CD4-positive, alpha-beta T cell (primary cell): ENCODE measurements at regions not wholly inside any gene's neighbourhood (a gene's known extent, or its start where the extent isn't known, plus 50 kb on each side); places are given as distances from the start of the nearest gene placed in this dataset.
"Not testable (repeated sequence)": the region's sequence is repeated elsewhere in the genome, so short reads cannot be mapped to it uniquely, and the experiment has no call there.

Experiments used
- ATAC-seq: fragments of 200-7000 bp; cut with Tn5 transposase; one replicate; pipeline ENCODE4 v1.10.0; 2022; ENCODE audit warnings: mild to moderate bottlenecking; ENCODE audit not compliant: poor library complexity
- CTCF ChIA-PET: fragments of 350-600 bp; sonication (Branson Sonifier 250); formaldehyde crosslinking; loops from one replicate; lab custom pipeline; 2021; ENCODE audit warnings: antibody characterized with exemption, inconsistent platforms; lab: Charles Lee
- POLR2A ChIA-PET: fragments of 350-600 bp; sonication (Branson Sonifier 250); formaldehyde crosslinking; loops from one replicate; lab custom pipeline; 2021; ENCODE audit warnings: antibody characterized with exemption, inconsistent platforms; lab: Charles Lee
- DNase-seq, 14 experiments: peaks; one replicate each; pipeline ENCODE4 v3.0.0-alpha.2; 2013 to 2020; ENCODE audit warnings: mixed read lengths in 2 of 14
- H3K27ac ChIP-seq, 2 donors: one replicate each; pipeline versions ENCODE4 v1.5.1 to v1.7.0; 2013; ENCODE audit warnings: low read length in 2 of 2, low read depth in 1 of 2, mild to moderate bottlenecking in 1 of 2
- H3K27me3 ChIP-seq, 2 experiments: 1 replicate in 1 of 2; 2 replicates in 1 of 2; pipeline versions ENCODE4 v1.6.1 to v1.7.0; 2013; ENCODE audit warnings: low read length in 2 of 2, control low read depth in 1 of 2, mild to moderate bottlenecking in 1 of 2, moderate library complexity in 1 of 2; ENCODE audit not compliant: insufficient read depth in 2 of 2, control insufficient read depth in 1 of 2
- H3K36me3 ChIP-seq: one replicate; pipeline ENCODE4 v1.6.1; 2013; ENCODE audit warnings: low read length, control low read depth; ENCODE audit not compliant: insufficient read depth
- H3K4me1 ChIP-seq: one replicate; pipeline ENCODE4 v1.6.1; 2013; ENCODE audit warnings: low read length, control low read depth; ENCODE audit not compliant: insufficient read depth
- H3K4me3 ChIP-seq: one replicate; pipeline ENCODE4 v1.5.1; 2013; ENCODE audit warnings: mild to moderate bottlenecking, low read length, moderate library complexity
- H3K9me3 ChIP-seq, 2 experiments: 1 replicate in 1 of 2; 2 replicates in 1 of 2; pipeline versions ENCODE4 v1.6.1 to v1.7.0; 2013; ENCODE audit warnings: low read length in 2 of 2, mild to moderate bottlenecking in 2 of 2, control low read depth in 1 of 2, moderate library complexity in 1 of 2; ENCODE audit not compliant: control insufficient read depth in 1 of 2, insufficient read depth in 1 of 2
- H3K27ac Mint-ChIP-seq: one replicate; pipeline ENCODE4 v1.8.0; 2020; ENCODE audit warnings: mixed read lengths
- H3K27me3 Mint-ChIP-seq: one replicate; pipeline ENCODE4 v1.8.0; 2021; ENCODE audit warnings: mixed read lengths
- H3K36me3 Mint-ChIP-seq: one replicate; pipeline ENCODE4 v1.8.0; 2021; ENCODE audit warnings: low read depth, mixed read lengths
- H3K4me1 Mint-ChIP-seq: one replicate; pipeline ENCODE4 v1.8.0; 2021; ENCODE audit warnings: low read depth, mixed read lengths
- H3K4me3 Mint-ChIP-seq: one replicate; pipeline ENCODE4 v1.8.0; 2020; ENCODE audit warnings: mild to moderate bottlenecking, mixed read lengths
- H3K9me3 Mint-ChIP-seq: one replicate; pipeline ENCODE4 v1.8.0; 2020; ENCODE audit warnings: mixed read lengths
- intact Hi-C, 2 experiments: fragments of 100-400 bp; cut with DNase I in 1 of 2; cut with micrococcal nuclease in 1 of 2; formaldehyde crosslinking; loops; one replicate each; pipeline versions ENCODE4 v1.15.1 to v1.9.0; 2023 to 2025; cut with DNase I, micrococcal nuclease
- TF ChIP-seq, protein P1 (sequence below): fragments of 200-600 bp; IDR thresholded peaks from one replicate; pipeline ENCODE4 v1.8.0; 2022; ENCODE audit warnings: antibody characterized with exemption, mild to moderate bottlenecking

DNA sequence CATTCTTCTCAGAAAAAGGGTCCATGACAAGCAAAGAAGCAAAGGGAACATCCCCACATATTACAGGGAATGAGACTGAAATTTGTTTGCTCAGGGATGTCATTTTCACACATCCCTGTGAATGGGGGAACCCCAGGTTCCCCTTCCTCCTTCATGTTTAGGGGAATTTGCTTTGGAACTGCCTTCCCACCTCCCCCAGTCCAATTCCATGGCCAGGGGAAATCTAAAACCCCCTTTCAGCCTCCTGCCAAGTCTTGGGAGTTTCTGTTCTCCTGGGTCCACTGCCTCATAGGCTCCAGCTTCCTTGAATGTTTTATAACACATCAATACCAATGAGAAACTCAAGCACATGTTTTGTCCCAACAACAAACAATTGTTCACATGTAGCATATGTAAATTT is 297.5 kb upstream of the CTNNB1 start:
- Histone ChIP-seq H3K36me3 (no peaks in the 10 kb centered on the region), H3K4me3 (no peak overlapping the region), H3K27ac (no peak overlapping the region), H3K27me3 (no peaks in the 10 kb centered on the region), H3K9me3 (peaks cover 0 to 2% of the 10 kb centered on the region in 2 experiments), H3K4me1 (no peaks in the 10 kb centered on the region)
- H3K27me3 Mint-ChIP-seq = no peaks in the 10 kb centered on the region
- TF ChIP-seq, protein P1, sequence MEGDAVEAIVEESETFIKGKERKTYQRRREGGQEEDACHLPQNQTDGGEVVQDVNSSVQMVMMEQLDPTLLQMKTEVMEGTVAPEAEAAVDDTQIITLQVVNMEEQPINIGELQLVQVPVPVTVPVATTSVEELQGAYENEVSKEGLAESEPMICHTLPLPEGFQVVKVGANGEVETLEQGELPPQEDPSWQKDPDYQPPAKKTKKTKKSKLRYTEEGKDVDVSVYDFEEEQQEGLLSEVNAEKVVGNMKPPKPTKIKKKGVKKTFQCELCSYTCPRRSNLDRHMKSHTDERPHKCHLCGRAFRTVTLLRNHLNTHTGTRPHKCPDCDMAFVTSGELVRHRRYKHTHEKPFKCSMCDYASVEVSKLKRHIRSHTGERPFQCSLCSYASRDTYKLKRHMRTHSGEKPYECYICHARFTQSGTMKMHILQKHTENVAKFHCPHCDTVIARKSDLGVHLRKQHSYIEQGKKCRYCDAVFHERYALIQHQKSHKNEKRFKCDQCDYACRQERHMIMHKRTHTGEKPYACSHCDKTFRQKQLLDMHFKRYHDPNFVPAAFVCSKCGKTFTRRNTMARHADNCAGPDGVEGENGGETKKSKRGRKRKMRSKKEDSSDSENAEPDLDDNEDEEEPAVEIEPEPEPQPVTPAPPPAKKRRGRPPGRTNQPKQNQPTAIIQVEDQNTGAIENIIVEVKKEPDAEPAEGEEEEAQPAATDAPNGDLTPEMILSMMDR = no peak
- no peaks in the 10 kb centered on the region for H3K36me3 Mint-ChIP-seq
- DNase-seq (no peak), ATAC-seq (no peak)
- CTCF ChIA-PET = no interaction called here
- H3K27ac Mint-ChIP-seq = no peak overlapping the region
- intact Hi-C loops = no loop called here
- H3K9me3 Mint-ChIP-seq = no peaks in the 10 kb centered on the region
- POLR2A ChIA-PET = no interaction called here
- H3K4me3 Mint-ChIP-seq = no peak overlapping the region
- no peaks in the 10 kb centered on the region for H3K4me1 Mint-ChIP-seq

DNA sequence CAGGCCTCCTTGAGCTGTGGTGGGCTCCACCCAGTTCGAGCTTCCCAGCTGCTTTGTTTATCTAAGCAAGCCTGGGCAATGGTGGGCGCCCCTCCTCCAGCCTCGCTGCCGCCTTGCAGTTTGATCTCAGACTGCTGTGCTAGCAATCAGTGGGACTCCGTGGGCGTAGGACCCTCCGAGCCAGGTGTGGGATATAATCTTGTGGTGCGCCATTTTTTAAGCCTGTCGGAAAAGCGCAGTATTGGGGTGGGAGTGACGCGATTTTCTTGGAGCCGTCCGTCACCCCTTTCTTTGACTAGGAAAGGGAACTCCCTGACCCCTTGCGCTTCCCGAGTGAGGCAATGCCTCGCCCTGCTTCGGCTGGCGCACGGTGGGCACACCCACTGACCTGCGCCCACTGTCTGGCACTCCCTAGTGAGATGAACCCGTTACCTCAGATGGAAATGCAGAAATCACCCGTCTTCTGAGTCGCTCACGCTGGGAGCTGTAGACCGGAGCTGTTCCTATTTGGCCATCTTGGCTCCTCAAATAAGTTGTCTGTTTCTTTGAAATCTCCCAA is 291.3 kb upstream of the CTNNB1 start:
- H3K27ac ChIP-seq, ATAC-seq, H3K4me1 ChIP-seq, H3K36me3 ChIP-seq, H3K9me3 ChIP-seq, CTCF ChIA-PET, H3K27me3 ChIP-seq, DNase-seq, H3K4me3 ChIP-seq, intact Hi-C loops, POLR2A ChIA-PET, H3K9me3 Mint-ChIP-seq, H3K4me3 Mint-ChIP-seq, H3K4me1 Mint-ChIP-seq, H3K27ac Mint-ChIP-seq, H3K36me3 Mint-ChIP-seq: not testable (repeated sequence)
- peaks cover 19% of the 10 kb centered on the region for H3K27me3 Mint-ChIP-seq

DNA sequence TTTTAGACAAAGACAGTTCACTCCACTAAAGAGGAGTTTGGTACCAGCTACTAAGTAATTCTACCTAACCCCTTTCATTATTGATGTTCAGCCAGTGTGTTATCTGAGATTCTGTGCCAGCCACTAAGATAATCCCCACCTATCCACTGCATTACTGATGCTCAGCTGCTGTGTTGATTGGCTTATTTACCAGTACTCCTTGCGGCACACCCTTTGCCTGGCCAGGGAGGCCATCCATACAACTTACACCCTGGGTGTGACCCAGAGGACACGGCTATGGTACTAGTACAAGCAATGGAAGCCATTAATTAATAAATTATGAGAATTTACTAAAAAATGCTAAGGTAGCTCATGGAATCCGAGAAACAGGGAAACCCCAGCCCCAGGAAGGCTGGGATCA is 290.7 kb upstream of the CTNNB1 start:
- TF ChIP-seq, protein P1 = no peak
- CTCF ChIA-PET = no interaction called here
- H3K27me3 ChIP-seq = no peaks in the 10 kb centered on the region
- H3K36me3 ChIP-seq = no peaks in the 10 kb centered on the region
- intact Hi-C loops = no loop called here
- ATAC-seq (no peak), DNase-seq (no peak)
- no peaks in the 10 kb centered on the region for H3K4me1 ChIP-seq
- H3K27ac Mint-ChIP-seq = no peak overlapping the region
- H3K4me1 Mint-ChIP-seq = no peaks in the 10 kb centered on the region
- H3K4me3 Mint-ChIP-seq = no peak overlapping the region
- H3K9me3 ChIP-seq = no peaks in the 10 kb centered on the region
- H3K4me3 ChIP-seq = no peak overlapping the region
- POLR2A ChIA-PET = no interaction called here
- no peaks in the 10 kb centered on the region for H3K9me3 Mint-ChIP-seq
- H3K27me3 Mint-ChIP-seq = peaks cover 19% of the 10 kb centered on the region
- H3K27ac ChIP-seq = no peak overlapping the region
- no peaks in the 10 kb centered on the region for H3K36me3 Mint-ChIP-seq

DNA sequence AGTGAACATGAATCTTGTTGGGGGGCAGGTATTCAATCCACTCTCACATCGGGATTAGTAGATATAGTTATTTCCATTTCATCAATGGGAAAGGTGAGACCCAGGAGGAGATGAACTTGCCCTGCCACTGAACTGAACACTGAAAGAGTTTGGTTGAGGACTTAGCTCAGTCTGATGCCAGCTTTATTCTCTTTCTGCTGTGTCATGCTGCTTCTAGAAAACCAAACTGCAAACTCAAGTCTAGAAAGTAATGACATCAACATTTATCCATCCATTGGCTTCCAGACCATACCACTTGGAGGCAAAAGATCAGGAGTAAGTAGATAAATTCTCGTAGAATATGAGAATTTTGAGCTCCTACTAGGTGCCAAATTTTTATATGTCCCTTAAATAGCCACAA is 288.0 kb upstream of the CTNNB1 start:
- H3K4me3 Mint-ChIP-seq = no peak overlapping the region
- H3K27me3 Mint-ChIP-seq = peaks cover 19% of the 10 kb centered on the region
- no peak overlapping the region for H3K27ac ChIP-seq
- ChIA-PET CTCF (no interaction called here), POLR2A (no interaction called here)
- TF ChIP-seq, protein P1 = no peak
- H3K4me3 ChIP-seq = no peak overlapping the region
- intact Hi-C loops = no loop called here
- no peak for ATAC-seq
- no peaks in the 10 kb centered on the region for H3K36me3 Mint-ChIP-seq
- no peaks in the 10 kb centered on the region for H3K27me3 ChIP-seq
- H3K27ac Mint-ChIP-seq = no peak overlapping the region
- H3K9me3 Mint-ChIP-seq = no peaks in the 10 kb centered on the region
- H3K9me3 ChIP-seq = no peaks in the 10 kb centered on the region
- no peaks in the 10 kb centered on the region for H3K36me3 ChIP-seq
- H3K4me1 ChIP-seq = no peaks in the 10 kb centered on the region
- no peak for DNase-seq
- H3K4me1 Mint-ChIP-seq = no peaks in the 10 kb centered on the region
